HFFc6 (cell line): ENCODE measurements at regions not wholly inside any gene's neighbourhood (a gene's known extent, or its start where the extent isn't known, plus 50 kb on each side); places are given as distances from the start of the nearest gene placed in this dataset.

Experiments used
- DNase-seq: peaks from one replicate; pipeline ENCODE4 v3.0.0-alpha.2; 2018
- H3K27ac Mint-ChIP-seq: 2 replicates; pipeline ENCODE4 v1.8.0; 2020; ENCODE audit warnings: mild to moderate bottlenecking, mixed read lengths
- H3K27me3 Mint-ChIP-seq: 2 replicates; pipeline ENCODE4 v1.8.0; 2021; ENCODE audit warnings: mild to moderate bottlenecking, moderate library complexity, mixed read lengths; ENCODE audit not compliant: insufficient read depth
- H3K36me3 Mint-ChIP-seq: 2 replicates; pipeline ENCODE4 v1.8.0; 2021; ENCODE audit warnings: low read depth, mixed read lengths
- H3K4me1 Mint-ChIP-seq: 2 replicates; pipeline ENCODE4 v1.8.0; 2020; ENCODE audit warnings: low read depth, mixed read lengths
- H3K4me3 Mint-ChIP-seq: 2 replicates; pipeline ENCODE4 v1.8.0; 2020; ENCODE audit warnings: mild to moderate bottlenecking, moderate library complexity, mixed read lengths
- H3K9me3 Mint-ChIP-seq: 2 replicates; pipeline ENCODE4 v1.8.0; 2020; ENCODE audit warnings: mild to moderate bottlenecking, mixed read lengths
- TF ChIP-seq, protein P1 (sequence below): fragments of 200-600 bp; sonication (generic); IDR thresholded peaks from 2 replicates; pipeline ENCODE4 v1.5.0; 2021; ENCODE audit warnings: antibody characterized with exemption, mild to moderate bottlenecking

DNA sequence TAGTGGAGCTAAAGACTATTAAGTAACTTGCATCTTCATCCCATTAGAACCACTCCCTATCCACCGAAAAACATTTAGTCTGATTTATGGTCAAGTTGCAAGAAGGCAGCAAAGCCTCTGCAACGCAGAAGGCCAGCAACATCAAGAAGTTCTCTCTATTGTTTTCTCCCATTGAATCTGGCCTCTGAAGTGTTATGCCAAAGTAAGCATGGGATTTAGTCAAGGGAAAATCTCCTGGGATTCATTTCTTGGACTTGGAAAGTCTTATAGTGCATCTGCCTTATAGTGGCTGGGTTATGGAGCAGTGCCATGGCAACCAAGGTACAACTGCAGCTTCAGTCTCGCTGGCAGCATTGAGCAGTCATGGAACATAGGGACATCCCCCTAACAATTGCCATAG lies 87.7 kb upstream of the KRR1 start:
- TF ChIP-seq, protein P1, sequence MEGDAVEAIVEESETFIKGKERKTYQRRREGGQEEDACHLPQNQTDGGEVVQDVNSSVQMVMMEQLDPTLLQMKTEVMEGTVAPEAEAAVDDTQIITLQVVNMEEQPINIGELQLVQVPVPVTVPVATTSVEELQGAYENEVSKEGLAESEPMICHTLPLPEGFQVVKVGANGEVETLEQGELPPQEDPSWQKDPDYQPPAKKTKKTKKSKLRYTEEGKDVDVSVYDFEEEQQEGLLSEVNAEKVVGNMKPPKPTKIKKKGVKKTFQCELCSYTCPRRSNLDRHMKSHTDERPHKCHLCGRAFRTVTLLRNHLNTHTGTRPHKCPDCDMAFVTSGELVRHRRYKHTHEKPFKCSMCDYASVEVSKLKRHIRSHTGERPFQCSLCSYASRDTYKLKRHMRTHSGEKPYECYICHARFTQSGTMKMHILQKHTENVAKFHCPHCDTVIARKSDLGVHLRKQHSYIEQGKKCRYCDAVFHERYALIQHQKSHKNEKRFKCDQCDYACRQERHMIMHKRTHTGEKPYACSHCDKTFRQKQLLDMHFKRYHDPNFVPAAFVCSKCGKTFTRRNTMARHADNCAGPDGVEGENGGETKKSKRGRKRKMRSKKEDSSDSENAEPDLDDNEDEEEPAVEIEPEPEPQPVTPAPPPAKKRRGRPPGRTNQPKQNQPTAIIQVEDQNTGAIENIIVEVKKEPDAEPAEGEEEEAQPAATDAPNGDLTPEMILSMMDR, result no peak
- H3K36me3 Mint-ChIP-seq, result peaks cover 7% of the 10 kb centered on the region; the same call in 1 of the 2 replicates
- H3K27me3 Mint-ChIP-seq, result no peaks in the 10 kb centered on the region
- peaks cover 15% of the 10 kb centered on the region for H3K4me1 Mint-ChIP-seq
- no peak overlapping the region for H3K4me3 Mint-ChIP-seq
- H3K9me3 Mint-ChIP-seq, result no peaks in the 10 kb centered on the region
- H3K27ac Mint-ChIP-seq, result no peak overlapping the region
- no peak for DNase-seq

DNA sequence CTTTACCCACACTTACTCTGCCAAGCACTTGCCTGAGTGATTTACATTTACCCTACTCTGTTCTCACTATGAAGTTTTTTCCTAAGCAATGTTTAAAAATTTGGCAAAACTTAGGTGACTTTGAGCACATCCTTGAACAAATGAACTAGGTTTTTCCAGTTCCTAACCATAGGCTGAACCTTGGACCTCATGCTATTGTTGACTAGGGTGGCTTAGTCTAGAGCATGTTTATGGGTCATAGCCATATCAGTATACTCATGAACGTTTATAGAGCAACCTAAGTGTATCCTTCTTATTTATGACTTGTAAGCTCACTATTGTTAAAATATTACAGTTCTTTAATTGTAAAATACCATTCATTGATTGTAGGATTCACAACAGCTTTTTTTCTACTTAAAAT lies 85.0 kb upstream of the KRR1 start:
- no peak for DNase-seq
- Mint-ChIP-seq H3K36me3 (peaks cover 7% of the 10 kb centered on the region; the same call in 1 of the 2 replicates), H3K4me3 (no peak overlapping the region), H3K27ac (no peak overlapping the region), H3K4me1 (no peaks in the 10 kb centered on the region), H3K9me3 (no peaks in the 10 kb centered on the region), H3K27me3 (peaks cover 2% of the 10 kb centered on the region)
- TF ChIP-seq, protein P1, result no peak

DNA sequence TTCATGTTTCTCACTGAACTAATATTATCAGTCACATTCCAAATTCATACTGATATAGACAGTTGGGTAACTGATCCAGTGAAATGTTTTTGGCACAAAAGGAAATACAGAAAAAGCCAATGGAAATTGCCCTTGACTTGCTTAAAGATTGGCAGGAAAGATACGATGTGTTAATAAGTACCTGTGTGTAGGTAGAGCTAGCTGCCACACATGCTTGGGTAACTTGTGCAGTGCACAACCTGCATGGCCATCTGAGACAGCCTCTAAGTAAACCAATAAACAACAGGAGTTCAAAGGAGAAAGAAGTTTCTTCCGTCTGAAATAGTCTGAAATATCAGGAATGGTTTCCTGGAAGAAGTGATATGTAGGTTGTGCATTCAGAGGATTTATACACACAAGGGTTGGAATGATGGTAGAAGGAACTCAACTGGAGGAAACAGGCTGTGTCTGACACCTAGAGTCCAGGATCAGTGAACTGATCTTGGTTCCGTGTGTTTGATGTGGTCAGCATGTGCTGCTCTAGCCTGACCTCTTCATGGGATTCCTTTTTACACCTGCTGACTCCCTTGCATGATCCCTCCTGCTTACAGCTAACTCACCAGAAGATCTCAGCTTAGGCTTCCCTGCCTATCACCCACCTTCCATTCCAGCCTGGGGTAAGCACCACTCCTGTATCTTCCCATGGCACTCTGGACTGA lies 81.4 kb upstream of the KRR1 start:
- Mint-ChIP-seq H3K27ac (no peak overlapping the region), H3K36me3 (peaks cover 19% of the 10 kb centered on the region), H3K4me3 (no peak overlapping the region), H3K9me3 (no peaks in the 10 kb centered on the region), H3K4me1 (peaks cover 25% of the 10 kb centered on the region), H3K27me3 (peaks cover 3% of the 10 kb centered on the region)
- DNase-seq, result no peak
- TF ChIP-seq, protein P1, result no peak

DNA sequence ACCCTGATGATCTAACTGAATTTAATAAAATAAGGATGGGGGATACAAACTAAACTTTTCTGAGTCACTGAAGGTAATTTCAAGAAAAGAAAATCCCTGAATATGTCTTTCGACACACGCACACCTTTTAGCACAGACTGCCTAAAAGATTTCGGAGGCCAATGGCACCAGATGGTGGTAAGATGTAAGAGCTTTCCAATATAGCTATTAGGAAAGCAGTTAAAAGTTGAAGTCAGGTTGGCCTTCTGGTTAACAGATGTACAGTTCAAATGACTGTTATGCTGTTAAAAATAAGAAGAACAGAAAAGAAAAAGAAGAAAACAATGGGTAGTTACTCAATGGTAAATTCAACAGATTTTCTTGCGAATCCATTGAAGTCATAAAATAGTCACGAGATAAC lies 80.7 kb upstream of the KRR1 start:
- no peaks in the 10 kb centered on the region for H3K9me3 Mint-ChIP-seq
- DNase-seq, result no peak
- H3K27me3 Mint-ChIP-seq, result peaks cover 3% of the 10 kb centered on the region
- no peak overlapping the region for H3K27ac Mint-ChIP-seq
- H3K4me3 Mint-ChIP-seq, result no peak overlapping the region
- peaks cover 32% of the 10 kb centered on the region for H3K4me1 Mint-ChIP-seq
- TF ChIP-seq, protein P1, result no peak
- H3K36me3 Mint-ChIP-seq, result peaks cover 23% of the 10 kb centered on the region

DNA sequence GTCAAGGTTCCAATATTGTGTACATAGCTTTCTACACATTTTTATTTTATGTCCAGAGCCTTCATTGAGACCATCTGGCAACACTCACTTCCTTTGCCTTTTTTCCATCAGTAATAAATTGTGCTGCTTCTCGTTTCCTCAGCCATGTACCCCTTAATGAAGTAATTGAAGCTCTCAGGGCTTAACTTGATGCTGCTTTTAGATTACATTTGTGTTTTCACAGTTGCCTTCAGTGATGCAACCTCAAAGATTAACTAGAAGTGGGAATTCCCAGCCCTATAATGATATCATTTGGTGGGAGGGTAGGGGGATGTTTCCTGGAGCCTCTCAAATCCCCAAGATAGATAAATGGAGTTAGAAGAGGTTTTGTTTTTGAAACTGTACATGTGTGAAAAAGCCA lies 80.2 kb upstream of the KRR1 start:
- Mint-ChIP-seq H3K36me3 (peaks cover 23% of the 10 kb centered on the region), H3K4me3 (no peak overlapping the region), H3K9me3 (no peaks in the 10 kb centered on the region), H3K4me1 (peaks cover 36% of the 10 kb centered on the region), H3K27me3 (peaks cover 3% of the 10 kb centered on the region), H3K27ac (no peak overlapping the region)
- DNase-seq, result no peak
- TF ChIP-seq, protein P1, result no peak
